ENCODE measurements at regions not wholly inside any gene's neighbourhood (a gene's known extent, or its start where the extent isn't known, plus 50 kb on each side); places are given as distances from the start of the nearest gene placed in this dataset.

- TF ChIP-seq CHD7 (IDR thresholded peaks at IDR 0.05; ENCODE audit: insufficient replicate concordance, low read length): no peak
- TF ChIP-seq CBX8 (IDR thresholded peaks at IDR 0.05; ENCODE audit: borderline replicate concordance, low read depth, low read length): no peak
- TF ChIP-seq SP4 (IDR thresholded peaks at IDR 0.05; ENCODE audit: low read length): no peak
- no peak for TF ChIP-seq E2F6 (IDR thresholded peaks at IDR 0.05)
- TF ChIP-seq TAF7 (optimal IDR thresholded peaks at IDR 0.05; ENCODE audit: borderline replicate concordance, low read depth, low read length): no peak
- TF ChIP-seq KDM4A (IDR thresholded peaks at IDR 0.05; ENCODE audit: low read depth, low read length, severe bottlenecking): no peak
- no peak for TF ChIP-seq MAFK (IDR thresholded peaks at IDR 0.05; ENCODE audit: low read depth, low read length)
- TF ChIP-seq RFX5 (IDR thresholded peaks at IDR 0.05; ENCODE audit: borderline replicate concordance, low read depth, low read length): no peak
- no peak for TF ChIP-seq TCF12 (IDR thresholded peaks at IDR 0.05; ENCODE audit: low read depth, low read length)
- TF ChIP-seq POLR2AphosphoS5 (IDR thresholded peaks at IDR 0.05; ENCODE audit: low read depth, low read length): no peak
- TF ChIP-seq PHF8 (conservative IDR thresholded peaks at IDR 0.05; ENCODE audit: low read depth, low read length): no peak
Observed at GRCh38 chr7:97630116-97630515, 101.8 kb upstream of the TAC1 start (continued).
